ENCODE measurements at regions not wholly inside any gene's neighbourhood (a gene's known extent, or its start where the extent isn't known, plus 50 kb on each side); places are given as distances from the start of the nearest gene placed in this dataset.
A peak's percentile ranks its signal among the peaks of the same experiment; 100 is the strongest.
"Not testable (repeated sequence)": the region's sequence is repeated elsewhere in the genome, so short reads cannot be mapped to it uniquely, and the experiment has no call there.

DNA sequence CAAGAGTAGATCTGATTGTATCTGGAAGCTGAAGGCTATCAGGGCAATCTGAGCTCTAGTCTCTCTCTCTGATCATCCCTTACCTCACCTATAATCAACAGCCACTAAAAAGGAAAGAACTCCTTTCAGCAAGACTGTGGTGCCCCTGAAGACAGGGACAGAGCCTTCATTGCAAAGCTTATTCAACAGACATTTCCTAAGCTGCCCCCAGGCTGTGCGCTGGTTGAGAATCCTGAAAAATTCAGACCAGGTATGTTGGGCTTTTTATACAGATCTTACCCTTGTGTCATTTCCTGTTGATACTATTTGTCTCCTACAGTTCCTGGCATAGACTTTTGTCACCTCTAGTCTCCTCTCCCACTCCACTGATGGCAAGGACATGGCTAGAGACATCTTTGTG lies 63.3 kb upstream of the PLA2G4A start:
- no peak for DNase-seq
- Histone ChIP-seq H3K27me3 (no peaks in the 10 kb centered on the region), H3K9me3 (no peaks in the 10 kb centered on the region), H3K27ac (no peak overlapping the region), H3K36me3 (no peaks in the 10 kb centered on the region), H3K4me1 (no peaks in the 10 kb centered on the region), H3K4me3 (no peak overlapping the region)
- intact Hi-C loops (cut with DNase I) = no loop called here
- TF ChIP-seq, protein P1, sequence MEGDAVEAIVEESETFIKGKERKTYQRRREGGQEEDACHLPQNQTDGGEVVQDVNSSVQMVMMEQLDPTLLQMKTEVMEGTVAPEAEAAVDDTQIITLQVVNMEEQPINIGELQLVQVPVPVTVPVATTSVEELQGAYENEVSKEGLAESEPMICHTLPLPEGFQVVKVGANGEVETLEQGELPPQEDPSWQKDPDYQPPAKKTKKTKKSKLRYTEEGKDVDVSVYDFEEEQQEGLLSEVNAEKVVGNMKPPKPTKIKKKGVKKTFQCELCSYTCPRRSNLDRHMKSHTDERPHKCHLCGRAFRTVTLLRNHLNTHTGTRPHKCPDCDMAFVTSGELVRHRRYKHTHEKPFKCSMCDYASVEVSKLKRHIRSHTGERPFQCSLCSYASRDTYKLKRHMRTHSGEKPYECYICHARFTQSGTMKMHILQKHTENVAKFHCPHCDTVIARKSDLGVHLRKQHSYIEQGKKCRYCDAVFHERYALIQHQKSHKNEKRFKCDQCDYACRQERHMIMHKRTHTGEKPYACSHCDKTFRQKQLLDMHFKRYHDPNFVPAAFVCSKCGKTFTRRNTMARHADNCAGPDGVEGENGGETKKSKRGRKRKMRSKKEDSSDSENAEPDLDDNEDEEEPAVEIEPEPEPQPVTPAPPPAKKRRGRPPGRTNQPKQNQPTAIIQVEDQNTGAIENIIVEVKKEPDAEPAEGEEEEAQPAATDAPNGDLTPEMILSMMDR (IDR thresholded peaks at IDR 0.05) = no peak
- ATAC-seq = no peak

DNA sequence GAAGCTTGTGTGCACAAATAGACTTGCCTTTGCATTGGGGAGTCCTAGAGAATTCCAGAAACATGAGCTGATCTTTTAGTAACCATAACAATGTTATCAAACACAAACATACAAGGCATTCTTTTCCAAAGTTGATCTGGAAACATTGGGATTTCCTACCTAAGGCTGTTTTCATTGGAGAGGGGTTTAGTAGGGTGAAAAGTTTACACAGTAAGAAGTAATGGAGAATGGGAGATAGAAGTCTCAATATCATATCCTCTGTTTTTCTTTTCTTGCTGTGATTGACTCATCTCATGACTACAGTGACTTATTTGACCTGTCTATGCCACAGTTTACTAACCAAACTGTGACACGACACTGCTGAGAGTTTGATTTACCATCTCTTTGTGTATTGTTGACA lies 65.6 kb upstream of the PLA2G4A start:
- intact Hi-C loops (cut with DNase I) = no loop called here
- H3K27me3 ChIP-seq = no peaks in the 10 kb centered on the region
- no peak overlapping the region for H3K27ac ChIP-seq
- TF ChIP-seq, protein P1 (IDR thresholded peaks at IDR 0.05) = no peak
- no peak overlapping the region for H3K4me3 ChIP-seq
- no peaks in the 10 kb centered on the region for H3K36me3 ChIP-seq
- ATAC-seq (peak; percentile 44), DNase-seq (no peak)
- H3K9me3 ChIP-seq = no peaks in the 10 kb centered on the region
- no peaks in the 10 kb centered on the region for H3K4me1 ChIP-seq

DNA sequence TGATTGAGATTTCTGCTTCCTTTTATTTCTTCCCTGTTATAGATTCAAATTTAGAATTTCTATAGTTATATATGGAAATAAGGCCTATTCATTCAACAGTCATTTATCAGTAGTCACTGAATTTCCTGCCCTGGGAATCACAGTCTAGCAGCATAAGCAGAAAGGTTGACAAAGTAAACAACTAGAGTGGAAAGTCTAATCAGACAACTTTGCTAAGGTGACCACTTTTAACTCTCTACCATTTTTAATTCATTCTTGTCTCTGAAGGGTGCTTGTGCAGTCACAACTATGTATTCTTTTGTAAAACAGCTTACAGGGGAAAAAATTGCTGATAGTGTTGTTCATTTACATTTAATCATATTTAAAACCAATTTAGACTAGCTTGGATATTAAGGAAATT lies 66.1 kb upstream of the PLA2G4A start:
- Histone ChIP-seq H3K27ac (no peak overlapping the region), H3K4me1 (no peaks in the 10 kb centered on the region), H3K4me3 (no peak overlapping the region), H3K9me3 (no peaks in the 10 kb centered on the region), H3K36me3 (no peaks in the 10 kb centered on the region), H3K27me3 (no peaks in the 10 kb centered on the region)
- intact Hi-C loops (cut with DNase I) = no loop called here
- TF ChIP-seq, protein P1 (IDR thresholded peaks at IDR 0.05) = no peak
- DNase-seq (no peak), ATAC-seq (peak; percentile 83)

DNA sequence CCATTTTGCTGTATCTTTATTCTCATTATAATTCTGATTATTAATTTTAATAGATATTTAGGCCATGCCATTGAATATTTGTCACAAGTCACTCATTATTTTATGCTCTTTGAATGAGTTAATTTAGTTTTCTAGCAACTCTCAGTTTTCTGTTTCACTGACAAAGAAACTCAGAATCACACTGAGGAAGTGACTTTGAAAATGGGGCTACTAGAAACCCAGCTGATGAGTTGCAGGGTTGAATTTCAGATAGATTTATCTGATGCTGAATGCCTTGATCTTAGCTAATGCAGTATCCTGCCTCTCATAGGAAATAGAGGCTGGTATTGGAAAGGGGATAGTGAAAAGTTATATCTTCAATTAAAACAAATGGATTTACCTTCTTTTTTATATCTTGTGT lies 67.4 kb upstream of the PLA2G4A start:
- Histone ChIP-seq H3K27ac (no peak overlapping the region), H3K27me3 (no peaks in the 10 kb centered on the region), H3K4me1 (no peaks in the 10 kb centered on the region), H3K9me3 (no peaks in the 10 kb centered on the region), H3K36me3 (no peaks in the 10 kb centered on the region), H3K4me3 (no peak overlapping the region)
- DNase-seq = no peak
- ATAC-seq = no peak
- intact Hi-C loops (cut with DNase I) = no loop called here
- TF ChIP-seq, protein P1 (IDR thresholded peaks at IDR 0.05) = no peak

GRCh38 chr1:186760446-186760845 lies 68.3 kb upstream of the PLA2G4A start:
- Histone ChIP-seq H3K36me3 (no peaks in the 10 kb centered on the region), H3K27me3 (no peaks in the 10 kb centered on the region), H3K27ac (no peak overlapping the region), H3K4me3 (no peak overlapping the region), H3K9me3 (no peaks in the 10 kb centered on the region), H3K4me1 (no peaks in the 10 kb centered on the region)
- intact Hi-C loops (cut with DNase I) = no loop called here
- no peak for ATAC-seq
- no peak for DNase-seq
- TF ChIP-seq, protein P1 (IDR thresholded peaks at IDR 0.05) = no peak

GRCh38 chr1:186758896-186759606 lies 69.7 kb upstream of the PLA2G4A start:
- H3K9me3 ChIP-seq; H3K36me3 ChIP-seq; intact Hi-C loops (cut with DNase I); H3K27ac ChIP-seq; DNase-seq; H3K4me1 ChIP-seq; H3K27me3 ChIP-seq; H3K4me3 ChIP-seq; ATAC-seq: not testable (repeated sequence)
